COLO668 (cell line): ENCODE measurements at regions not wholly inside any gene's neighbourhood (a gene's known extent, or its start where the extent isn't known, plus 50 kb on each side); places are given as distances from the start of the nearest gene placed in this dataset.

Experiments
- DNase-seq: peaks from one replicate; lab custom pipeline; 2025; ENCODE audit not compliant: unreplicated experiment; lab: John Stamatoyannopoulos, UW

DNA sequence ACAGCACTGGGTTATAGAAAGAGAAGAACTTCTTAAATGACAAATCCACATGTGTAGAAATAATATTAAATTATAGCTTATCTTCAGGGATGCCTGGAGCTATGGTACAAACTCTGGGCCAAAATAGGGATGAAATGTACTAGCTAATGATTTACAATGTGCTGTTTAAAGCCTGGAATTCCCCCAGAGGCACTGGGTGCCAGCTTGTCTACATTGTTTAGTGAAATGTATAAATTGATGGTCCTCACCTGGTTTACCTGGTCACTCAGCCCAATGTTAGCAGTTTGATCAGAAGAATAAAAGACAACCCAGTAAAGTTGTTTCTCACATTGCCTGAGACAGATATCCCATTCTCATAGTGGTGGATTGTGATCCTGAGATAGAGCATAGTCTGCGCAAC, 597.2 kb downstream of the DIAPH3 start:
- DNase-seq: no peak

DNA sequence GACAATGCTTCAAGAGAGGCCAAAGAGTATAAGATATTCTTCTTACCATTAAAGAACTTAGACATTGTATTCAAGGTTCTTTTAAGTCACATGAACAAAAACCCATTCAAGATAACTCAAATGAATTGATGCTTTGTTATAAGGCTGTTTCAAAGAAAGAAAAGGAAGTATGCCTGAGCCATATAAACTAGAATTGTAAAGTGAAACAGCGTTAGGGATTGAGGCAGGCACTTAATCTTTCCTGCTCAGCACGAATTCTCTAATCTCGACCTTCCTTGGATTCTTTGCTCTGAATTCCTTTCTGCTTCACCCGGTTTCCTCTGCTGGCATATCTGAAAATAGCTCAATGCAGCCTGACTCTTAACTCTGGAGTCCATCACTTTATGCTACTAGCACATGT, 595.4 kb downstream of the DIAPH3 start:
- no peak for DNase-seq

DNA sequence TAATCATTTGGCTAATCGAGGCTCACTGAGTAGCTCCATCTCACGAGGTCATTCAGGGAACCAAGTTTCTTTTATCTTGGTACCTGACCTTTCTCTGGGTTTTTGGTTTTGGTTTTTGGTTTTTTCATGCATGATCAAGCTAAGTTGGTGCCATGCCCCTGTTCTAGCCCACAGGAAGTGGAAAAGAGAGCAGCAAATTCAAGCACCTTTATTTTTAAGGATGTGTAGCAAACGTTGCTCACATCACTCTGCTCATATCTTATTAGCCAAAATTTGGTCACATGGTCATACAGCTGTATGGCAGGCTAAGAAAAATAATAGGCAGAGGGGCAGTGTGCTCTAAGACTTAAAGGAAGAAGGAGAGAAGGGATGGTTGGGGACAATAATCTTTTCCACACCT, 593.5 kb downstream of the DIAPH3 start:
- DNase-seq: no peak

DNA sequence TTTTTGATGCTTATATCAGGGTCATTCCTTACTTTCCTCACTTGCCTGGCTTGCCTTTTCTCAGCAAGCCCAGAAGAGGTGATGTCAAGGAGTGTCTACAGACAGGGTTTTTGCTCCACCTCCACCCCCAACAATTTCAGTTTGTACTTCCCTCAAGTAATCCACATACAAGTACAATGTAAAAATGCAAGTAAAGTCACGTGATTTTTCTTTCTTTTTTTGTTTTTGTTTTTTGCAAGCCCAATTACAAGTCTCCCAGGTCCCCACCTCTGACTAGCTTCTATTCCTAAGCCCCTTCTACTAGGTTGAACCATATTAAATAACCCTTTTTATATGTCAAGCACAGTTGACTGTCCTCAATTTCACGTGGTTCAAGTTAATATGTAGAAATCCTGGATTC, 579.6 kb downstream of the DIAPH3 start:
- no peak for DNase-seq

DNA sequence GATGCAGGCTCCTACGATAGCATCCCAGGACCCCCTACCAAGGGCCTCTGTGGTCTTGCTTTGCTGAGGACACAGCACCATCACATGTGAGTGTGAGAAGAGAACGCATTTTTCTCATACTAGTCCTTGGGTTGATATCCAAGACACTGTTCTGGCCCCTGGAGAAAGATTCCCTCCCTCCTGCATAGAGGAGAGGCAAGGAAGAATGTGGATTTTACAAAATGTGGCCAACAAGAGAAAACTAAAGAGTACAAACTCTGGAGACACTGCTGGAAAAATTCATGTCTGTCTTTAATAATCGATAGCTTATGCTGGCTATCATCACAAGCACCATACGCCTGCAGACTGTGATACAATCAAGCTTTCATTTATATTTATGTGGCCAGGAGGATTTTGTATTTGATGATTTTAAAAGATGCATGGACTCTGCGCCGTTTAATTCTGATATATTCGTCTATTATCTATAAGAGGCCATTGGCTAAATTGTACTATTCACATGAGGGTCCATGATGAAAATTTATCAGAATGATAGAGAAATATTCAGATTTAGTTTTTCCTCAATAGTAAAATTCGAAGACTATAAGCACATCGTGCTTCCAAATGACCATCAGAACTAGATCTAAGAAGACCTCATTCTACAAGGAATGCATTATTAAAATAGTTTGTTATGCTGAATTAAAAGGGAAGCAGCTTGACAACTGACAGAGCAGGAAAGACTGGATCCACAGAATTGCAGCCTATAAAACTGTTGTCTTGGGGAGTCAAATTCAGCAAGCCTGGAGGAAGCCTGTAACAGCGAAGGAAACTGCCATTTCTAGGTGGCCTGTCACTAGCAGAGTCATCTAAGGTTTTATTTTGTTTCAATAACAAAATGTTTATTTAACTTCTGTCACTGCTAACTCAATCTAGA, 578.7 kb downstream of the DIAPH3 start:
- DNase-seq: no peak

DNA sequence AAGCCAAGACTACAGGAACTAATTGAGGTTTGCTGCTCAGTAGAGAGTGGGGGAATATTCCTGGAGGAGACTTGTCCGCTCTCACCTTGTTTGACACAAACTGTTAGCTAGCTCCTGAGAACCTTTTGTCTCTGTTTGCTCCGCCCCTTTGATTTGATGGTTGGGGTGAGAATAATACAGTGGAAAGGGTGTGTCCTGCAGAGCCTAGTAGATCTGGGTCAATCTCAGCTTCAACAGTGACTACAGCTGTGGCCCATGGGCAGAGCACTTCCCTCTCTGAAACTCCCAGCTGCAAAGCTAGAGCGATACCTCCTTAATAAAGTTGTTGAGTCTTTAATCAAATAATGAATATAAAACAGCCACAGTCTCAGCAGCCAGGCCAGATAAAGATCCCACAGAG, 576.7 kb downstream of the DIAPH3 start:
- no peak for DNase-seq

DNA sequence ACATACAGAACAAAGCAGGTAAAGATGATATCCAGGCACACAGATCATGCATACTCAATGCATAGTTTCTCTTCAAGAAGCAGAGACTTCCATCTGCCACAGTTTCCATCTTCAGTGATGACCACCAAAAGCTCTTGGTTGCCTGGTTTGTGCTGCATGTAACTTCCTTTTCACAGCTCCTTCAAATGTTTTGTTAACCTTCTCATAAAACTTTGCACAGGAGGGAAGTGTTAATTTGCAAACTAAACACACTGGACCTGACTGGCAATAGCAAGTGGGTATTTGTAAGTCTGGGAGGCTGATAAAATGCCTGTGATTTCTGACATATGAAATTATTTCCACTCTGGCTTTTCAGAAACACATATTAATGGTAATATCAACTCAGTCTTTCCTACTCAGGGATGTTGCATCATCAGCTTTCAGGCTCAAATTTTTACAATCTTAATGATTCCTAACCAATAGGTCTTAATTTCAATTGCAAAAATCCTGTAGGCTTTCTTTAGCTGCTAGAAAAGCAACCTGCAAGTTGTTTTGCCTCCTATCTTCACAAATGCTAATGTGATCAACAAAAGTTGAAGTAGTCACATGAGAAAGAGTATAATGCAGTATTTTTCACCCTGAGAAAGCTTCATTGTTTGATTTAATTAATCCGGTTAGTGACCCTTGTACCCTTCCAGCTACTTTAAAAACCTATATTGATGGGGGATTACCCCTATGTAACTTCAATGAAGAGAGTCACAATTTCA, 575.6 kb downstream of the DIAPH3 start:
- no peak for DNase-seq

DNA sequence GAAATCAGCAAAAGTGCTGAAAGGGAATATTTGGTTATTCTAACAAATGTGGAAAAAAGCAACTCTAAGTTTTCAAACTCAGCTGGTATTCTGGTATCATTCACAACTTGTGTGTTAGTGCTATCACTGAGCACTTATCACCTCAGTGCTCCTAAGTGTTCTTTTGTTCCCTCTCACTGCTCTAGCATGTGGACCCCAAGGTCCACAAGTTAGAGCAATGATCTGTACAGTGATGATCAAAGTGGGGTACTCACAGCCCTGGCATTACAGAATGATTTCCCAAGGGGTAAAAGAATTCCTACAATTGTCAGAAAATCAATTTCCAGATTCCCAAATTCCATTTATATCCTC, 575.0 kb downstream of the DIAPH3 start:
- DNase-seq: no peak

DNA sequence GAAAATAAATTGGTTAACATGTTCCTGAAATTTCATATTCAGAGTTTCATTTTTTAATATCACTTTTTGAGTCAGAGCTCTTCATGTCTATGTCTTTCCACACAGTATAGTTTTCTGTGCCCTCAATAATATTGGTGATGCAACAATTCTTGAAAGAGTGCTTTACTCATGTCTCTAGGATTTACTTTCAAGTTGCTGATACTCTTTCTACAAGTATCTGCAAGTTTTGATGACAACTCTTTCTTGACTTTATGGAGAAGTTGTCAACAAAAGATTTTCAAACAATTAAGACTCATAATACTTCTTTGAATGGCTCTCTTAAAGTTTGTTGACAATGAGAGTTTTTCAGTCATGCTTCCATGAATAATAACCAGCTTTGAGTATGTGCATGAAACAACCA, 561.7 kb downstream of the DIAPH3 start:
- DNase-seq: no peak

DNA sequence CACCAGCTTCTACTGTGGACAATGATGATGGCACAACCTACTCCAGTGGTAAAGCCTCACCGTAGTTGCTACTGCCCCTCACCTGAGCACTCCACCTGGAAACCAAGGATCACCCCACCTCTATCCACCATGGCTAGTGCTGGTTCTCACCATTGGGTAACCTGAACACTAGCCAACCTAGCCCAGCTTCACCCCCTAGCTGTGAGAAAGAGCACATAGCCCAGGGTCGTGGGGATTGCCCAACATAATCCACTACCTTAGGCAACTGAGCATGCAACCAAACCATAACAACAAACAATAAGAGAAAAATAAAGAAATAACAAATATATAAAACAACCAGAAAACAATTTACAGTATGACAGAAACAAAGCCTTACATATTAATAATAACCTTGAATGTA, 560.1 kb downstream of the DIAPH3 start:
- DNase-seq: no peak

DNA sequence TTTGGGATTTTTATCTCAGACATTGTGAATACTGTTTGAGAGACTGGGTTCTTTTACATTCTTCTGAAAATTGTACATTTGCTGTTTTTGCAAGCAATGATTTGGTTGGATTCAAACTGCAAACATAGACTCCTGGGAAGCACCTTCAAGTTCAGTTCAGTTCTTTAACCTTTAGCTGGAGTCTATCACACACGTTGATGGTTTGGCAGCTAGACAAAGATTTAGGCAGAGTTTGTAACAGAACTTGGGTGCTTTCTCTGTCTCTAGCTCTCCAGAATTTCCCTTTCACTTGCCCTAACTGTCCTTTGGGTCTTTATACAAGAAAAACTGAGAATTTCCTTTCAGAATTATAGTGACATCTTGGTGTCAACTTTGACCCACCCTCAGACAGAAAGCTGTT, 556.6 kb downstream of the DIAPH3 start:
- no peak for DNase-seq

DNA sequence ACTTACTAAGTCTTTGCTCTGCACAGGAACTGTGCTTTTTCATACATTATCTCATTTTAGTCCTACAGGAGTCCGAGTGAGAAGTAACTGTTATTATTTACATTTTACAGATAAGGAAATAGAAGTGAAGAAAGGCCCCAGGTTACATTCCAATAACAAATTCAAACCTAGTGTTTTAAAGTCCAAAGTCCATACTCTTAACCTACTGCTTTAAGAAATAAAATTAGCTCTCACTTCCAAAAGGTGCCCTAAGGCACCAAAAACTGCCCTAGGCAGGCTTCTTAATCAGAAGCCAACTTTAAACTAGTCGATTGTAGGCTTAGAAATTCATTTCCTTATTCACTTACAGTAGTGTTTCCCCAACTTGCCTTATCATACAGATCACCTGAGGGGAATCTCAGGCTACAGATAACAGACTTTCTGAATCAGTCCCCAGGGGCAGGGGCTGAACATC, 555.9 kb downstream of the DIAPH3 start:
- no peak for DNase-seq

DNA sequence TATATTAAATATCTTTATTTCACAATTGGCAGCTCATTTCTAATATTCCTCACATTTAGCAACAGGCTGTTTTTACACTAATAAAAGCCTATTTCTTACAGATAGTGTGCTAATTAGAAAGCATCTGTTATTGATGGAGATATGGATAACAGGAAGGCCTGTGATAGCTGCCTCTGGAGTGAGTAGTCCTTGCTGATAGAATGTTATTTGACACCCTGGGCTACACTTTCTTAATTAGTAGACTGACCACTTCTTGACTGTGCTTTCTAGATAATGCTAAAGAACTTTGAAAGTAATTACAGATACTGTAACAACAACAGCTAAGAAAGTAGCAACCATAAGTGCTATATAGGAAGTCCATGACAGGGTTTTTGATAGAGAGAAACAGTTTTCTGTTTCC, 554.3 kb downstream of the DIAPH3 start:
- no peak for DNase-seq
